Lung (tissue), 11 donors: ENCODE measurements at regions not wholly inside any gene's neighbourhood (a gene's known extent, or its start where the extent isn't known, plus 50 kb on each side); places are given as distances from the start of the nearest gene placed in this dataset.
A peak's percentile ranks its signal among the peaks of the same experiment; 100 is the strongest.

Experiments
- ATAC-seq: fragments of 200-7000 bp; cut with Tn5 transposase; one replicate; pipeline ENCODE4 v1.9.1; 2020; ENCODE audit warnings: moderate number of reproducible peaks; ENCODE audit not compliant: insufficient read depth, low FRiP score
- DNase-seq, 3 donors: peaks; one replicate each; pipeline ENCODE4 v3.0.0-alpha.2; 2013 to 2017
- H3K27ac ChIP-seq, 2 donors: one replicate each; pipeline ENCODE4 v1.5.1; 2013; ENCODE audit warnings: mild to moderate bottlenecking in 2 of 2, moderate library complexity in 2 of 2, control low read depth in 1 of 2, inconsistent platforms in 1 of 2, low read depth in 1 of 2, low read length in 1 of 2
- H3K27me3 ChIP-seq, 3 donors: one replicate each; pipeline ENCODE4 v1.5.1; 2013; ENCODE audit warnings: low read length in 2 of 3; ENCODE audit not compliant: control insufficient read depth in 3 of 3, insufficient read depth in 3 of 3
- H3K36me3 ChIP-seq, 4 donors: one replicate each; pipeline ENCODE4 v1.5.1; 2013; ENCODE audit warnings: low read length in 4 of 4, mild to moderate bottlenecking in 1 of 4, moderate library complexity in 1 of 4; ENCODE audit not compliant: control insufficient read depth in 4 of 4, insufficient read depth in 4 of 4
- H3K4me1 ChIP-seq, 5 donors: one replicate each; pipeline ENCODE4 v1.5.1; 2013; ENCODE audit warnings: low read length in 5 of 5, mild to moderate bottlenecking in 2 of 5, moderate library complexity in 1 of 5; ENCODE audit not compliant: control insufficient read depth in 5 of 5, insufficient read depth in 5 of 5
- H3K4me3 ChIP-seq: one replicate; pipeline ENCODE4 v1.5.1; 2013; ENCODE audit warnings: mild to moderate bottlenecking, control low read depth, moderate library complexity
- H3K9ac ChIP-seq, 2 donors: one replicate each; pipeline ENCODE4 v1.5.1; 2013; ENCODE audit warnings: low read length in 2 of 2, control low read depth in 1 of 2; ENCODE audit not compliant: insufficient read depth in 1 of 2
- H3K9me3 ChIP-seq, 4 donors: one replicate each; pipeline ENCODE4 v1.5.1; 2013; ENCODE audit warnings: low read length in 3 of 4, mild to moderate bottlenecking in 1 of 4, moderate library complexity in 1 of 4; ENCODE audit not compliant: control insufficient read depth in 4 of 4, insufficient read depth in 3 of 4
- CTCF ChIP-seq: IDR thresholded peaks from 2 replicates; pipeline ENCODE4 v1.5.1; 2012; ENCODE audit warnings: mild to moderate bottlenecking; ENCODE audit errors: control extremely low read depth, extremely low read depth
- WGBS, 2 donors: extraction: QIAGEN DNeasy Blood & Tissue Kit; methylation state at CpG; one replicate each; pipeline ENCODE4 v1.1.7; 2013; 5-methylcytosine and 5-hydroxymethylcytosine counted together
- donor health status: control.
- donor health status: control.
- donor health status: Bipolar disorder and iron deficiency.
- donor health status: healthy.
- donor health status: DM: yes; HTN: yes; CAD: no.

- Histone ChIP-seq H3K4me3 (no peak overlapping the region), H3K9me3 (no peaks in the 10 kb centered on the region), H3K9ac (no peak overlapping the region), H3K27me3 (no peaks in the 10 kb centered on the region), H3K4me1 (peaks cover 0 to 6% (median 0%) of the 10 kb centered on the region in 5 donors), H3K27ac (no peak overlapping the region), H3K36me3 (no peaks in the 10 kb centered on the region)
- ATAC-seq (no peak), DNase-seq (no peak)
- TF ChIP-seq CTCF: no peak
These were observed 126.9 kb upstream of the PLPPR5 start for GRCh38 chr1:99131546-99131945.

GRCh38 chr1:99133756-99134500 lies 129.3 kb upstream of the PLPPR5 start:
- 57 to 64% methylated on average over 3 of the region's 3 CpGs for WGBS, 2 donors
- peaks cover 0 to 6% (median 0%) of the 10 kb centered on the region in 5 donors for H3K4me1 ChIP-seq
- no peak for TF ChIP-seq CTCF
- no peak for ATAC-seq
- H3K27me3 ChIP-seq: no peaks in the 10 kb centered on the region
- H3K9ac ChIP-seq: no peak overlapping the region
- H3K27ac ChIP-seq: no peak overlapping the region
- H3K36me3 ChIP-seq: no peaks in the 10 kb centered on the region
- no peaks in the 10 kb centered on the region for H3K9me3 ChIP-seq
- H3K4me3 ChIP-seq: no peak overlapping the region
- peak in 2 of 3 donors; percentile 42 to 56 for DNase-seq

GRCh38 chr1:99137554-99138206 lies 126.6 kb upstream of the PLPPR4 start:
- no peaks in the 10 kb centered on the region for H3K9me3 ChIP-seq
- no peak for TF ChIP-seq CTCF
- ATAC-seq (no peak), DNase-seq (no peak)
- no peaks in the 10 kb centered on the region for H3K27me3 ChIP-seq
- no peak overlapping the region for H3K9ac ChIP-seq
- H3K4me1 ChIP-seq: peaks cover 0 to 6% (median 0%) of the 10 kb centered on the region in 5 donors
- no peaks in the 10 kb centered on the region for H3K36me3 ChIP-seq
- no peak overlapping the region for H3K4me3 ChIP-seq
- no peak overlapping the region for H3K27ac ChIP-seq
- WGBS, 2 donors: 97 to 98% methylated on average over 1 of the region's 1 CpG
